SK-N-SH treated with all-trans-retinoic acid at 6 μM for 48 hours (cell line): ENCODE measurements at regions not wholly inside any gene's neighbourhood (a gene's known extent, or its start where the extent isn't known, plus 50 kb on each side); places are given as distances from the start of the nearest gene placed in this dataset.

ENCODE experiments used
- CREB5 ChIP-seq: fragments of 250-450 bp; sonication (Bioruptor Pico); IDR thresholded peaks from 2 replicates; pipeline ENCODE4 v1.5.1; 2020; ENCODE audit warnings: low read depth, mild to moderate bottlenecking, moderate library complexity
- PATZ1 ChIP-seq: fragments of 250-450 bp; sonication (Bioruptor Pico); IDR thresholded peaks from 2 replicates; pipeline ENCODE4 v1.8.0; 2020; ENCODE audit warnings: mild to moderate bottlenecking, moderate library complexity, borderline replicate concordance
- RARB ChIP-seq: fragments of 250-450 bp; sonication (Bioruptor Pico); IDR thresholded peaks from 2 replicates; pipeline ENCODE4 v1.8.0; 2021; ENCODE audit warnings: mild to moderate bottlenecking, moderate library complexity
- TCF4 ChIP-seq: fragments of 250-450 bp; sonication (Bioruptor Pico); IDR thresholded peaks from 2 replicates; pipeline ENCODE4 v1.8.0; 2021; ENCODE audit warnings: mild to moderate bottlenecking, moderate library complexity, borderline replicate concordance
- ZC3H10 ChIP-seq: fragments of 250-450 bp; sonication (Bioruptor Pico); IDR thresholded peaks from 2 replicates; pipeline ENCODE4 v1.5.1; 2021; ENCODE audit warnings: mild to moderate bottlenecking, moderate library complexity

- TF ChIP-seq PATZ1 (CRISPR knock-in tag): no peak
- no peak for TF ChIP-seq CREB5 (CRISPR knock-in tag)
- TF ChIP-seq TCF4 (CRISPR knock-in tag): no peak
- no peak for TF ChIP-seq ZC3H10
- TF ChIP-seq RARB (CRISPR knock-in tag): no peak
These were observed 696.9 kb upstream of the EYS start for GRCh38 chr6:66403966-66404365.
